CD4-positive, alpha-beta T cell (primary cell): ENCODE measurements at regions not wholly inside any gene's neighbourhood (a gene's known extent, or its start where the extent isn't known, plus 50 kb on each side); places are given as distances from the start of the nearest gene placed in this dataset.

Experiments used
- ATAC-seq: fragments of 200-7000 bp; cut with Tn5 transposase; one replicate; pipeline ENCODE4 v1.10.0; 2022; ENCODE audit warnings: mild to moderate bottlenecking; ENCODE audit not compliant: poor library complexity
- CTCF ChIA-PET: fragments of 350-600 bp; sonication (Branson Sonifier 250); formaldehyde crosslinking; loops from one replicate; lab custom pipeline; 2021; ENCODE audit warnings: antibody characterized with exemption, inconsistent platforms; lab: Charles Lee
- POLR2A ChIA-PET: fragments of 350-600 bp; sonication (Branson Sonifier 250); formaldehyde crosslinking; loops from one replicate; lab custom pipeline; 2021; ENCODE audit warnings: antibody characterized with exemption, inconsistent platforms; lab: Charles Lee
- DNase-seq, 14 experiments: peaks; one replicate each; pipeline ENCODE4 v3.0.0-alpha.2; 2013 to 2020; ENCODE audit warnings: mixed read lengths in 2 of 14
- H3K27ac ChIP-seq, 2 donors: one replicate each; pipeline versions ENCODE4 v1.5.1 to v1.7.0; 2013; ENCODE audit warnings: low read length in 2 of 2, low read depth in 1 of 2, mild to moderate bottlenecking in 1 of 2
- H3K27me3 ChIP-seq, 2 experiments: 1 replicate in 1 of 2; 2 replicates in 1 of 2; pipeline versions ENCODE4 v1.6.1 to v1.7.0; 2013; ENCODE audit warnings: low read length in 2 of 2, control low read depth in 1 of 2, mild to moderate bottlenecking in 1 of 2, moderate library complexity in 1 of 2; ENCODE audit not compliant: insufficient read depth in 2 of 2, control insufficient read depth in 1 of 2
- H3K36me3 ChIP-seq: one replicate; pipeline ENCODE4 v1.6.1; 2013; ENCODE audit warnings: low read length, control low read depth; ENCODE audit not compliant: insufficient read depth
- H3K4me1 ChIP-seq: one replicate; pipeline ENCODE4 v1.6.1; 2013; ENCODE audit warnings: low read length, control low read depth; ENCODE audit not compliant: insufficient read depth
- H3K4me3 ChIP-seq: one replicate; pipeline ENCODE4 v1.5.1; 2013; ENCODE audit warnings: mild to moderate bottlenecking, low read length, moderate library complexity
- H3K9me3 ChIP-seq, 2 experiments: 1 replicate in 1 of 2; 2 replicates in 1 of 2; pipeline versions ENCODE4 v1.6.1 to v1.7.0; 2013; ENCODE audit warnings: low read length in 2 of 2, mild to moderate bottlenecking in 2 of 2, control low read depth in 1 of 2, moderate library complexity in 1 of 2; ENCODE audit not compliant: control insufficient read depth in 1 of 2, insufficient read depth in 1 of 2
- H3K27ac Mint-ChIP-seq: one replicate; pipeline ENCODE4 v1.8.0; 2020; ENCODE audit warnings: mixed read lengths
- H3K27me3 Mint-ChIP-seq: one replicate; pipeline ENCODE4 v1.8.0; 2021; ENCODE audit warnings: mixed read lengths
- H3K36me3 Mint-ChIP-seq: one replicate; pipeline ENCODE4 v1.8.0; 2021; ENCODE audit warnings: low read depth, mixed read lengths
- H3K4me1 Mint-ChIP-seq: one replicate; pipeline ENCODE4 v1.8.0; 2021; ENCODE audit warnings: low read depth, mixed read lengths
- H3K4me3 Mint-ChIP-seq: one replicate; pipeline ENCODE4 v1.8.0; 2020; ENCODE audit warnings: mild to moderate bottlenecking, mixed read lengths
- H3K9me3 Mint-ChIP-seq: one replicate; pipeline ENCODE4 v1.8.0; 2020; ENCODE audit warnings: mixed read lengths
- CTCF ChIP-seq: fragments of 200-600 bp; IDR thresholded peaks from one replicate; pipeline ENCODE4 v1.8.0; 2022; ENCODE audit warnings: antibody characterized with exemption, mild to moderate bottlenecking
- intact Hi-C, 2 experiments: fragments of 100-400 bp; cut with DNase I in 1 of 2; cut with micrococcal nuclease in 1 of 2; formaldehyde crosslinking; loops; one replicate each; pipeline versions ENCODE4 v1.15.1 to v1.9.0; 2023 to 2025; cut with DNase I, micrococcal nuclease

GRCh38 chr16:65318590-65319257 is 196.9 kb upstream of the CDH11 start:
- Histone ChIP-seq H3K4me3 (no peak overlapping the region), H3K27me3 (no peaks in the 10 kb centered on the region), H3K4me1 (no peaks in the 10 kb centered on the region), H3K9me3 (no peaks in the 10 kb centered on the region), H3K36me3 (no peaks in the 10 kb centered on the region), H3K27ac (no peak overlapping the region)
- no peaks in the 10 kb centered on the region for H3K36me3 Mint-ChIP-seq
- intact Hi-C loops, result no loop called here
- ATAC-seq (no peak), DNase-seq (no peak)
- ChIA-PET POLR2A (no interaction called here), CTCF (no interaction called here)
- no peaks in the 10 kb centered on the region for H3K27me3 Mint-ChIP-seq
- H3K4me3 Mint-ChIP-seq, result no peak overlapping the region
- peaks cover under 1% of the 10 kb centered on the region for H3K9me3 Mint-ChIP-seq
- no peak overlapping the region for H3K27ac Mint-ChIP-seq
- TF ChIP-seq CTCF, result no peak
- H3K4me1 Mint-ChIP-seq, result no peaks in the 10 kb centered on the region

GRCh38 chr16:65318138-65318537 is 196.3 kb upstream of the CDH11 start:
- no peak for TF ChIP-seq CTCF
- H3K9me3 ChIP-seq, result no peaks in the 10 kb centered on the region
- ATAC-seq (no peak), DNase-seq (no peak)
- no peaks in the 10 kb centered on the region for H3K27me3 ChIP-seq
- ChIA-PET POLR2A (no interaction called here), CTCF (no interaction called here)
- Mint-ChIP-seq H3K4me3 (no peak overlapping the region), H3K9me3 (no peaks in the 10 kb centered on the region), H3K27ac (no peak overlapping the region), H3K4me1 (no peaks in the 10 kb centered on the region), H3K36me3 (no peaks in the 10 kb centered on the region), H3K27me3 (no peaks in the 10 kb centered on the region)
- H3K4me1 ChIP-seq, result no peaks in the 10 kb centered on the region
- intact Hi-C loops, result no loop called here
- no peak overlapping the region for H3K4me3 ChIP-seq
- no peaks in the 10 kb centered on the region for H3K36me3 ChIP-seq
- H3K27ac ChIP-seq, result no peak overlapping the region

- CTCF ChIA-PET, result no interaction called here
- Histone ChIP-seq H3K4me3 (no peak overlapping the region), H3K9me3 (no peaks in the 10 kb centered on the region), H3K27me3 (no peaks in the 10 kb centered on the region), H3K36me3 (no peaks in the 10 kb centered on the region), H3K4me1 (no peaks in the 10 kb centered on the region), H3K27ac (no peak overlapping the region)
- Mint-ChIP-seq H3K4me1 (no peaks in the 10 kb centered on the region), H3K9me3 (no peaks in the 10 kb centered on the region), H3K4me3 (no peak overlapping the region), H3K27me3 (no peaks in the 10 kb centered on the region), H3K36me3 (no peaks in the 10 kb centered on the region), H3K27ac (no peak overlapping the region)
- DNase-seq (no peak), ATAC-seq (no peak)
- intact Hi-C loops, result no loop called here
- TF ChIP-seq CTCF, result no peak
- POLR2A ChIA-PET, result no interaction called here
Measured at GRCh38 chr16:65316808-65317207, 194.9 kb upstream of the CDH11 start.
